Mesothelial cell of epicardium (in vitro differentiated cells): ENCODE measurements at regions not wholly inside any gene's neighbourhood (a gene's known extent, or its start where the extent isn't known, plus 50 kb on each side); places are given as distances from the start of the nearest gene placed in this dataset.

Experiments
- DNase-seq, 2 experiments: peaks; one replicate each; pipeline ENCODE4 v3.0.0; 2021; ENCODE audit warnings: low spot score in 2 of 2; ENCODE audit not compliant: unreplicated experiment in 2 of 2
- H3K27ac Mint-ChIP-seq: 2 replicates; pipeline ENCODE4 v1.8.0; 2021; ENCODE audit warnings: mixed read lengths
- H3K27me3 Mint-ChIP-seq: 2 replicates; pipeline ENCODE4 v1.8.0; 2021; ENCODE audit warnings: low read depth, mixed read lengths
- H3K36me3 Mint-ChIP-seq: 2 replicates; pipeline ENCODE4 v1.8.0; 2021; ENCODE audit warnings: mixed read lengths
- H3K4me1 Mint-ChIP-seq: 2 replicates; pipeline ENCODE4 v1.8.0; 2021; ENCODE audit warnings: mixed read lengths
- H3K4me3 Mint-ChIP-seq: 2 replicates; pipeline ENCODE4 v1.8.0; 2021; ENCODE audit warnings: mild to moderate bottlenecking, moderate library complexity, mixed read lengths
- H3K9me3 Mint-ChIP-seq: 2 replicates; pipeline ENCODE4 v1.8.0; 2021; ENCODE audit warnings: mixed read lengths
- TF ChIP-seq, protein P1 (sequence below): fragments of 200-600 bp; sonication (generic); IDR thresholded peaks from one replicate; pipeline ENCODE4 v1.5.0; 2021; ENCODE audit warnings: antibody characterized with exemption; ENCODE audit not compliant: unreplicated experiment

DNA sequence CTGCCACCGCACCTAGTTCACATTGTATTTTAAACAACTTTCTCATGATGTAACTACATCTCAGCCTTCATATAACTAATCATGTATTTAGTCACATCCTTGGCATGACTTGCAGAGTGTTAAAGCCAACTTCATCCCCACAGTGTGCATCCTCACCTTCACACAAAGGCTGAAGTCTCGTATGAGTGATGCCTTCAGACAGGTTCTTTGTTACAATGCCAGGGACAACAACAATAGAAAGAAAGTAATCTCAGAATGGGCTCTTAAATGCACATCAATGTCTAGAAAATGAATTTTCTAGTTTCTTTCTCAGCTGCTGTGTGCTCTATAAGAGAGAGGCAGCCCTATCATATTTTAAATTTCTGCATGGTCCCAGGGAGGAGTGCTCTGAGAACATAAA lies 221.3 kb downstream of the DIO2 start:
- TF ChIP-seq, protein P1, sequence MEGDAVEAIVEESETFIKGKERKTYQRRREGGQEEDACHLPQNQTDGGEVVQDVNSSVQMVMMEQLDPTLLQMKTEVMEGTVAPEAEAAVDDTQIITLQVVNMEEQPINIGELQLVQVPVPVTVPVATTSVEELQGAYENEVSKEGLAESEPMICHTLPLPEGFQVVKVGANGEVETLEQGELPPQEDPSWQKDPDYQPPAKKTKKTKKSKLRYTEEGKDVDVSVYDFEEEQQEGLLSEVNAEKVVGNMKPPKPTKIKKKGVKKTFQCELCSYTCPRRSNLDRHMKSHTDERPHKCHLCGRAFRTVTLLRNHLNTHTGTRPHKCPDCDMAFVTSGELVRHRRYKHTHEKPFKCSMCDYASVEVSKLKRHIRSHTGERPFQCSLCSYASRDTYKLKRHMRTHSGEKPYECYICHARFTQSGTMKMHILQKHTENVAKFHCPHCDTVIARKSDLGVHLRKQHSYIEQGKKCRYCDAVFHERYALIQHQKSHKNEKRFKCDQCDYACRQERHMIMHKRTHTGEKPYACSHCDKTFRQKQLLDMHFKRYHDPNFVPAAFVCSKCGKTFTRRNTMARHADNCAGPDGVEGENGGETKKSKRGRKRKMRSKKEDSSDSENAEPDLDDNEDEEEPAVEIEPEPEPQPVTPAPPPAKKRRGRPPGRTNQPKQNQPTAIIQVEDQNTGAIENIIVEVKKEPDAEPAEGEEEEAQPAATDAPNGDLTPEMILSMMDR, result no peak
- H3K4me3 Mint-ChIP-seq, result no peak overlapping the region
- H3K27me3 Mint-ChIP-seq, result peaks cover 12% of the 10 kb centered on the region
- DNase-seq, result no peak
- H3K4me1 Mint-ChIP-seq, result peaks cover 6% of the 10 kb centered on the region
- H3K36me3 Mint-ChIP-seq, result no peaks in the 10 kb centered on the region
- H3K27ac Mint-ChIP-seq, result no peak overlapping the region
- peaks cover 6% of the 10 kb centered on the region for H3K9me3 Mint-ChIP-seq

GRCh38 chr14:79986251-79986650 lies 225.1 kb downstream of the DIO2 start:
- H3K27ac Mint-ChIP-seq, result no peak overlapping the region

GRCh38 chr14:79972230-79972629 lies 239.1 kb downstream of the DIO2 start:
- no peak overlapping the region for H3K4me3 Mint-ChIP-seq
- H3K27ac Mint-ChIP-seq, result no peak overlapping the region
- no peaks in the 10 kb centered on the region for H3K9me3 Mint-ChIP-seq

More at GRCh38 chr14:79986251-79986650, 225.1 kb downstream of the DIO2 start:
- H3K9me3 Mint-ChIP-seq, result peaks cover 6% of the 10 kb centered on the region
- no peak overlapping the region for H3K4me3 Mint-ChIP-seq
- H3K27me3 Mint-ChIP-seq, result peaks cover 7% of the 10 kb centered on the region
- H3K4me1 Mint-ChIP-seq, result peaks cover 13% of the 10 kb centered on the region
- TF ChIP-seq, protein P1, result no peak
- DNase-seq, result no peak
- no peaks in the 10 kb centered on the region for H3K36me3 Mint-ChIP-seq

DNA sequence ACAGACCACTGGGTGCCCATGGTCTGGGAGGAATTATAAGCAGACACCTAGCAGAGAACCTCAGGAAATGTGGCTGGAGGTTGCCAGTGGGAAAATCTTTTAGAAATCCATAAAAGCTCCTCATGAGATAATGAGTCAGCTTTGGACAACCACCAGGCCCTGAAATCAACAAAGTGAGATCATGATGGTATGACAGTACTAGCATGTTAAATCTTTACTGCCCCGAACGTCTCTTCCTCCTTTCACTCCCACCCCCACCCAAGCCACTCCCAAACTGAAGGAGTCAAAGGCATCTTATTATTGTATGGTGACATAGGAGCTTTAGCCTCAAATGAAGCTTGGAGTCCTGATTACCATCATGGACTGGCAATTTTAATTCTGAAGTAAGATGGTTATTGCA lies 240.0 kb downstream of the DIO2 start:
- H3K9me3 Mint-ChIP-seq, result peaks cover 5% of the 10 kb centered on the region
- no peaks in the 10 kb centered on the region for H3K4me1 Mint-ChIP-seq
- no peaks in the 10 kb centered on the region for H3K36me3 Mint-ChIP-seq
- no peak overlapping the region for H3K27ac Mint-ChIP-seq
- peaks cover 22% of the 10 kb centered on the region for H3K27me3 Mint-ChIP-seq
- DNase-seq, result no peak
- TF ChIP-seq, protein P1, result no peak
- H3K4me3 Mint-ChIP-seq, result no peak overlapping the region

More at GRCh38 chr14:79972230-79972629, 239.1 kb downstream of the DIO2 start:
- Mint-ChIP-seq H3K27me3 (peaks cover 27% of the 10 kb centered on the region), H3K36me3 (no peaks in the 10 kb centered on the region), H3K4me1 (no peaks in the 10 kb centered on the region)
- no peak for DNase-seq
- TF ChIP-seq, protein P1, result no peak

DNA sequence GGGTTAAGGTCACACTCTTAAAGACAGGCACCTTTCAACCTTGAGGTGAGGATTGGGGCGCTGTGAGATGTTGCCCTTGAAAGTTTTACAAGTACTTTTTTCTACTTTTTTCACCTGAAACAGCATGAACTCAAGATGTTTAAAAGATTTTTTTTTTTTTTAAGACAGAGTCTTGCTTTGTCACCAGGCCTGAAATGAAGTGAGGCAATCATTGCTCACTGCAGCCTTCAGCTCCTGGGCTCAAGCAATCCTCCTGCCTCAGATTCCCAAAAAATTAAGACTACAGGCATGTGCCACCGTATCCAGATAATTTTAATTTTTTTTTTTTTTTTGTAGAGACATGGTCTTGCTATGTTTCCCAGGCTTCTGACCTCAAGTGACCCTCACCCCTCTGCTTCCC lies 243.9 kb downstream of the DIO2 start:
- Mint-ChIP-seq H3K4me1 (no peaks in the 10 kb centered on the region), H3K9me3 (peaks cover 12% of the 10 kb centered on the region), H3K36me3 (no peaks in the 10 kb centered on the region), H3K4me3 (no peak overlapping the region), H3K27me3 (peaks cover 4% of the 10 kb centered on the region), H3K27ac (no peak overlapping the region)
- DNase-seq, result no peak
- TF ChIP-seq, protein P1, result no peak

GRCh38 chr14:79967001-79967400 lies 244.3 kb downstream of the DIO2 start:
- no peak overlapping the region for H3K4me3 Mint-ChIP-seq
- no peaks in the 10 kb centered on the region for H3K4me1 Mint-ChIP-seq
- TF ChIP-seq, protein P1, result no peak
- no peak overlapping the region for H3K27ac Mint-ChIP-seq
- peaks cover 15% of the 10 kb centered on the region for H3K9me3 Mint-ChIP-seq
- H3K27me3 Mint-ChIP-seq, result peaks cover 4% of the 10 kb centered on the region
- no peaks in the 10 kb centered on the region for H3K36me3 Mint-ChIP-seq
- DNase-seq, result no peak
